Progenitor cell of endocrine pancreas (in vitro differentiated cells): ENCODE measurements at regions not wholly inside any gene's neighbourhood (a gene's known extent, or its start where the extent isn't known, plus 50 kb on each side); places are given as distances from the start of the nearest gene placed in this dataset.

Source experiments
- DNase-seq: peaks from one replicate; pipeline ENCODE4 v3.0.0; 2021; ENCODE audit warnings: low spot score; ENCODE audit not compliant: unreplicated experiment
- H3K27ac Mint-ChIP-seq: 2 replicates; pipeline ENCODE4 v1.8.0; 2021; ENCODE audit warnings: mild to moderate bottlenecking, moderate library complexity, mixed read lengths
- H3K27me3 Mint-ChIP-seq: 2 replicates; pipeline ENCODE4 v1.8.0; 2021; ENCODE audit warnings: mixed read lengths
- H3K36me3 Mint-ChIP-seq: 2 replicates; pipeline ENCODE4 v1.8.0; 2022; ENCODE audit warnings: mixed read lengths; ENCODE audit not compliant: insufficient read depth
- H3K4me1 Mint-ChIP-seq: 2 replicates; pipeline ENCODE4 v1.8.0; 2021; ENCODE audit warnings: low read depth, mixed read lengths
- H3K4me3 Mint-ChIP-seq: 2 replicates; pipeline ENCODE4 v1.8.0; 2021; ENCODE audit warnings: low read depth, mild to moderate bottlenecking, moderate library complexity, mixed read lengths
- H3K9me3 Mint-ChIP-seq: 2 replicates; pipeline ENCODE4 v1.8.0; 2021; ENCODE audit warnings: low read depth, mixed read lengths
- CTCF ChIP-seq: fragments of 200-600 bp; sonication (generic); IDR thresholded peaks from one replicate; pipeline ENCODE4 v1.5.0; 2021; ENCODE audit warnings: antibody characterized with exemption, mild to moderate bottlenecking; ENCODE audit not compliant: unreplicated experiment

GRCh38 chr5:38756068-38756467 is 89.7 kb upstream of the OSMR start:
- Mint-ChIP-seq H3K27me3 (peaks cover 7% of the 10 kb centered on the region), H3K9me3 (no peaks in the 10 kb centered on the region), H3K27ac (no peak overlapping the region), H3K4me3 (no peak overlapping the region), H3K4me1 (peaks cover 2% of the 10 kb centered on the region), H3K36me3 (no peaks in the 10 kb centered on the region)
- no peak for DNase-seq
- no peak for TF ChIP-seq CTCF

DNA sequence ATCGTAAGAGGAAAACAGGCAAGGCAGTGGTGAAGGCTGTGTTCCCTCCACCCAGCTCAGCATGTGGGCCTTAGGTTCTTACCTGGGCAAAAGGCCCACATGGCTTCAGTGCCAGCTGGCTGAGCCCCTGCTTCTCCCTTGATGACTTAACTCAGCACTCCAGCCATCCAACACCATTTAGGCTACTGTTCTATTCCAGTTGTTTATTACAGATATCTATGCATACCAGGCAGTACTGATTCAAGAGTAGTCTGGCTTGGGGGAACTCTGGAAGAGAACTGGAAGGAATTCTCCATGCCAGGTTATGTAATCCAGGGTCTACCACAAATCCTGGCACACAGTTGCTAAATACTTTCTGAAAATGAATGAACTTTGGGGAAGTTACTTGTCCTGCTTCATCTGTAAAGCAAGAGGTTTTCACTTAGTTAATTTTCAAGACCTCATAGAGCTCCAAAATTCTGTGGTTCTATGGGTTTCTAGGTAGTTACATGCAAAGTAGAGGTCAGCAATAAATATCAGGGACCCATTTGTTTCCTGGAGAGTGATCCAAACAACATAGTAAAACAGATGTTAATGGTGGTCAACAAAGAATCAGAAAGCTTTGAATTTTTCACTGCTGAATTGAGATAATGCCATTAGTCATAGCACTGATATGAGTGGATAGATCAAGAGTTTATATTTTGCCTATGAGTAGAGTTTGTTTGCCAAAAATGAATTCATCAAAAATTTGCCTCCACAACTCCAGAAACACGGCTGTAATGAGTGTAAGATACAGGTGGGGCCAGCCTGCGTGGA is 88.2 kb upstream of the OSMR start:
- H3K27me3 Mint-ChIP-seq: peaks cover 7% of the 10 kb centered on the region
- peaks cover 2% of the 10 kb centered on the region for H3K4me1 Mint-ChIP-seq
- no peak for DNase-seq
- no peaks in the 10 kb centered on the region for H3K9me3 Mint-ChIP-seq
- no peak for TF ChIP-seq CTCF
- no peaks in the 10 kb centered on the region for H3K36me3 Mint-ChIP-seq
- no peak overlapping the region for H3K4me3 Mint-ChIP-seq
- no peak overlapping the region for H3K27ac Mint-ChIP-seq

- Mint-ChIP-seq H3K4me1 (peaks cover 2% of the 10 kb centered on the region), H3K36me3 (no peaks in the 10 kb centered on the region), H3K27me3 (peaks cover 7% of the 10 kb centered on the region), H3K4me3 (no peak overlapping the region), H3K9me3 (no peaks in the 10 kb centered on the region), H3K27ac (peak overlapping the region; percentile 18)
- DNase-seq: no peak
- TF ChIP-seq CTCF: no peak
Measured at GRCh38 chr5:38758774-38759600, 86.8 kb upstream of the OSMR start.

GRCh38 chr5:38764937-38765391 is 80.8 kb upstream of the OSMR start:
- H3K4me3 Mint-ChIP-seq: no peak overlapping the region
- no peaks in the 10 kb centered on the region for H3K4me1 Mint-ChIP-seq
- peaks cover 13% of the 10 kb centered on the region for H3K9me3 Mint-ChIP-seq
- no peak for TF ChIP-seq CTCF
- H3K36me3 Mint-ChIP-seq: peaks cover 3% of the 10 kb centered on the region
- H3K27me3 Mint-ChIP-seq: no peaks in the 10 kb centered on the region
- DNase-seq: no peak
- no peak overlapping the region for H3K27ac Mint-ChIP-seq

GRCh38 chr5:38765399-38765861 is 80.4 kb upstream of the OSMR start:
- no peak for TF ChIP-seq CTCF
- DNase-seq: no peak
- Mint-ChIP-seq H3K4me1 (no peaks in the 10 kb centered on the region), H3K27me3 (no peaks in the 10 kb centered on the region), H3K36me3 (peaks cover 3% of the 10 kb centered on the region), H3K27ac (no peak overlapping the region), H3K9me3 (peaks cover 13% of the 10 kb centered on the region), H3K4me3 (no peak overlapping the region)
